ENCODE measurements at regions not wholly inside any gene's neighbourhood (a gene's known extent, or its start where the extent isn't known, plus 50 kb on each side); places are given as distances from the start of the nearest gene placed in this dataset.

DNA sequence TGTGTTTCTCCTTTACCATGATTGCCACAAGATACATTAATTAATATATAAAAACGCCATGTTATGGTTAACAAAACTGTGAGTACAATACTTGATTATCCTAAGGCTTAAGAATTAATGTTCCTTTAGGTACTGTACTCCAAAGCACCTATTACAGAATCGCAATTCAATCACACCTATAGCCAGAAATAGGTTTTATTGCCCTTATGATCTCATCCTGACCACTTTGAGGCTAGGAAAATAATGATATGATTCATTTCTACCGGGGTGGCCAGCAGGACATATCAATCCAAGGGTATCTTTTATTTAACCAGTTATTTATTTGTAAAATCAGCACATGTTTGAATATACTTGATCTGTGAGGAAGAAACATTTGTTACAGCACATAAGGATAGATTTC is 396.6 kb upstream of the GJE1 start:
- WGBS, 2 donors: 47 to 50% methylated on average over 3 of the region's 3 CpGs
- Histone ChIP-seq H3K4me1 (no peaks in the 10 kb centered on the region), H3K4me3 (no peak overlapping the region), H3K27me3 (no peaks in the 10 kb centered on the region), H3K9me3 (no peaks in the 10 kb centered on the region), H3K27ac (no peak overlapping the region), H3K36me3 (no peaks in the 10 kb centered on the region)
- intact Hi-C loops (cut with DNase I): no loop called here
- TF ChIP-seq, protein P1, sequence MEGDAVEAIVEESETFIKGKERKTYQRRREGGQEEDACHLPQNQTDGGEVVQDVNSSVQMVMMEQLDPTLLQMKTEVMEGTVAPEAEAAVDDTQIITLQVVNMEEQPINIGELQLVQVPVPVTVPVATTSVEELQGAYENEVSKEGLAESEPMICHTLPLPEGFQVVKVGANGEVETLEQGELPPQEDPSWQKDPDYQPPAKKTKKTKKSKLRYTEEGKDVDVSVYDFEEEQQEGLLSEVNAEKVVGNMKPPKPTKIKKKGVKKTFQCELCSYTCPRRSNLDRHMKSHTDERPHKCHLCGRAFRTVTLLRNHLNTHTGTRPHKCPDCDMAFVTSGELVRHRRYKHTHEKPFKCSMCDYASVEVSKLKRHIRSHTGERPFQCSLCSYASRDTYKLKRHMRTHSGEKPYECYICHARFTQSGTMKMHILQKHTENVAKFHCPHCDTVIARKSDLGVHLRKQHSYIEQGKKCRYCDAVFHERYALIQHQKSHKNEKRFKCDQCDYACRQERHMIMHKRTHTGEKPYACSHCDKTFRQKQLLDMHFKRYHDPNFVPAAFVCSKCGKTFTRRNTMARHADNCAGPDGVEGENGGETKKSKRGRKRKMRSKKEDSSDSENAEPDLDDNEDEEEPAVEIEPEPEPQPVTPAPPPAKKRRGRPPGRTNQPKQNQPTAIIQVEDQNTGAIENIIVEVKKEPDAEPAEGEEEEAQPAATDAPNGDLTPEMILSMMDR (IDR thresholded peaks at IDR 0.05): no peak
- TF ChIP-seq POLR2A (IDR thresholded peaks at IDR 0.05): no peak
- DNase-seq: no peak

DNA sequence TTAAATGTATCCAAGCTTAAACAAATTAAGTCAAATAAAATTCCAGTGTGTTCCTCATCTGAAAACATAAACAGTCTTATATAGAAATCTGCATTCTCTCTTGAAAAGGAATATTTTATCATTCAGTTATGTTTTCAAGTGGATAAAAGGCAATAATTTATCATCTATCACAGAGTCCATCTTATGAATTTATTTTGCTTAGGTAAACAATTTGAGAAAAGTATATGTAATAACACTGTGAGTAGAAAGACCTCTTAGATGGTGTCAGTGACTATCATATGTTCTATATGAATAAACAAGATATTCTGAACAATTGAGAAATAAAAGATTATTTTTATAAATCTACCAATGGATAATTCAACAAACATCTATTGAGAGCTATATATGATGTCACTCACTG is 397.6 kb upstream of the GJE1 start:
- TF ChIP-seq, protein P1 (IDR thresholded peaks at IDR 0.05): no peak
- no peak for TF ChIP-seq POLR2A (IDR thresholded peaks at IDR 0.05)
- intact Hi-C loops (cut with DNase I): no loop called here
- no peak for DNase-seq
- H3K27ac ChIP-seq: no peak overlapping the region
- H3K27me3 ChIP-seq: no peaks in the 10 kb centered on the region
- no peaks in the 10 kb centered on the region for H3K36me3 ChIP-seq
- H3K9me3 ChIP-seq: no peaks in the 10 kb centered on the region
- H3K4me1 ChIP-seq: no peaks in the 10 kb centered on the region
- H3K4me3 ChIP-seq: no peak overlapping the region

DNA sequence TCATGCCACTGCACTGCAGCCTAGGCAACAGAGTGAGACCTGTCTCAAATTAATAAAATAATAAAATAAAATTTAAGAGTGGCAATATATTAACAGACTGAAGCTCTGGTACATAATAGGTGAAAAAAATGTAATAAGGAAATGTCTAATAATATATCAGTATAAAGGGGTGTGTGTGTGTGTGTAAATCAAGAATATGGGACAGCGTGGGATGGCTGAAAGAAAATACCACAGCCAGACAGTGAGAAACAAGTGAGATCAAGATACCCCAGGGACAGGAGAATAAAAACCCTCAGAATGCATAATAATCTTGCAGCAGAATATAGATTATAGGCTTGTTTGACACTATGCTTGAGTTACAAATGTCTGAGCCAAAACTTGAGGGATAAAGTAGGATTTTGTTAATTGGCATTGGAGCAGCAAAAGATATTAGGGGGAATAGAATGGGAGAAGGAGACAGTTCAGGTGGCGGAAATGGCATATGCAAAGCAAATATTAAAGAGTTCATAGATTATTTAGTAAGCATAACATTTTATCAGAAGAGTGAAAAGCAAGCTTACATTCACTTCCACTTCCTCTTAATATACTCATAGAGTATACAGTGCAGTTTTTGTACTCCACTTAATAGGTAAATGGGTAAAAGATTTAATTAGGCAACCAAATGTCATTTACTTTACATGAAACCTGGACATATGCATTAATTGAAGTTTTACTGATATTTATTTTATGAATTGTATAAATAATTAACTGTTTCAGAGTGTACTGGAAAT is 398.5 kb upstream of the GJE1 start:
- WGBS, 2 donors: 55 to 59% methylated on average over 2 of the region's 2 CpGs
- intact Hi-C loops (cut with DNase I): no loop called here
- H3K27ac ChIP-seq: no peak overlapping the region
- no peaks in the 10 kb centered on the region for H3K27me3 ChIP-seq
- H3K4me1 ChIP-seq: no peaks in the 10 kb centered on the region
- TF ChIP-seq POLR2A (IDR thresholded peaks at IDR 0.05): no peak
- TF ChIP-seq, protein P1 (IDR thresholded peaks at IDR 0.05): no peak
- H3K4me3 ChIP-seq: no peak overlapping the region
- DNase-seq: no peak
- H3K9me3 ChIP-seq: no peaks in the 10 kb centered on the region
- H3K36me3 ChIP-seq: no peaks in the 10 kb centered on the region

DNA sequence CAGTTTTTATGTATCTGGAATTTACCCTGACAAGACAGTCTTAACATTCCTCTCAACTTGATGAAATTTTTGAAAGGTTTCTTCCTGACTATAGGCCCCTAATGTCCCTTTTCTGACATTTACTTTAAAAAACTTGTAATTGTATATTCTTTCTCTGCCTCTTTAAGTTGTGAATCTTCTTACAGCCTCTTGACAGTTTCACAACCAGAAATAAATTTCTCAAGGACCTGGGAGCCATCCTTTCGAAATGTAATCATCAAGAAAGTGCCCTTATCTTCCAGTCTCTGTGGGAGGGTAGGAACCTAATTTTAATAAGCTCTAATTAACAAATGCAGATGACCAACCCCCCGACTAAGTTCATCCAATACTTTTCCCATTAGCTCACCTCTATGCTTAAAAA is 403.6 kb upstream of the GJE1 start:
- no peaks in the 10 kb centered on the region for H3K9me3 ChIP-seq
- WGBS, 2 donors: 51 to 75% methylated on average over 2 of the region's 2 CpGs
- TF ChIP-seq, protein P1 (IDR thresholded peaks at IDR 0.05): no peak
- TF ChIP-seq POLR2A (IDR thresholded peaks at IDR 0.05): no peak
- H3K4me3 ChIP-seq: no peak overlapping the region
- no peaks in the 10 kb centered on the region for H3K27me3 ChIP-seq
- intact Hi-C loops (cut with DNase I): no loop called here
- no peaks in the 10 kb centered on the region for H3K36me3 ChIP-seq
- H3K27ac ChIP-seq: no peak overlapping the region
- no peak for DNase-seq
- H3K4me1 ChIP-seq: no peaks in the 10 kb centered on the region

DNA sequence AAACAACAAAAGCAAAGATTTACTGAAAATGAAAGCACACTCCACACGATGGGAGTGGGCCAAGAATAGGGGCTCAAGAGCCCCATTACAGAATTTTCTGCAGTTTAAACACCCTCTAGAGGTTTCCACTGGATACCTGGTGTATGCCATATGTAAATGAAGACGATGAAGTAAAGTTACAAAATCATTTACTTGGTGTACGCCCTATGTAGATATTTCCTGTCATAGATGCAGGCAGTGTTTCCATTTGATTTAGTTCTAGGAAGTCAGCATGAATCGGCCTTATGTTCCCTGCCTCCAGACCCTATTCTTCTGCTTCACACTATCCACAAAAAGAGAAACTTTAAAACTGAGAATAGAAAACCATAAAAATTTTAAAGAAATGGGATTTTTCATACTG is 404.4 kb upstream of the GJE1 start:
- intact Hi-C loops (cut with DNase I): no loop called here
- H3K27me3 ChIP-seq: no peaks in the 10 kb centered on the region
- no peak for TF ChIP-seq POLR2A (IDR thresholded peaks at IDR 0.05)
- TF ChIP-seq, protein P1 (IDR thresholded peaks at IDR 0.05): no peak
- DNase-seq: no peak
- 39 to 61% methylated on average over 4 of the region's 4 CpGs for WGBS, 2 donors
- no peaks in the 10 kb centered on the region for H3K9me3 ChIP-seq
- no peak overlapping the region for H3K4me3 ChIP-seq
- H3K4me1 ChIP-seq: no peaks in the 10 kb centered on the region
- H3K27ac ChIP-seq: no peak overlapping the region
- H3K36me3 ChIP-seq: no peaks in the 10 kb centered on the region
